HCT116 (cell line): ENCODE measurements at regions not wholly inside any gene's neighbourhood (a gene's known extent, or its start where the extent isn't known, plus 50 kb on each side); places are given as distances from the start of the nearest gene placed in this dataset.
"Not testable (repeated sequence)": the region's sequence is repeated elsewhere in the genome, so short reads cannot be mapped to it uniquely, and the experiment has no call there.

Experiments used
- ATAC-seq: fragments of 200-7000 bp; cut with Tn5 transposase; 2 replicates; pipeline ENCODE4 v1.9.1; 2020; ENCODE audit warnings: mild to moderate bottlenecking, moderate library complexity
- BruUV-seq: library from RNA; stranded (reverse); fragments of 400-500 nt; replicated peaks from 2 replicates; lab custom pipeline; 2021; lab: Mats Ljungman, UMichigan
- CTCF ChIA-PET: fragments of 300-600 bp; sonication (Branson Sonifier 250); formaldehyde crosslinking; loops from one replicate; lab custom pipeline; 2021; ENCODE audit warnings: antibody characterized with exemption; lab: Charles Lee
- POLR2A ChIA-PET: fragments of 300-600, 350-600 bp; sonication (Branson Sonifier 250); formaldehyde crosslinking; loops from one replicate; lab custom pipeline; 2021; ENCODE audit warnings: antibody characterized with exemption; lab: Charles Lee
- RAD21 ChIA-PET, 2 experiments: fragments of 300-600 bp; sonication (Branson Sonifier 250); formaldehyde crosslinking; loops; one replicate each; lab custom pipeline; 2023; ENCODE audit warnings: low total read pairs in 2 of 2; ENCODE audit not compliant: uncharacterized antibody in 2 of 2, unreplicated experiment in 2 of 2, low non-redundant PET in 1 of 2; lab: Charles Lee
- DNase-seq: peaks from one replicate; pipeline ENCODE4 v3.0.0-alpha.2; 2010; ENCODE audit warnings: low read depth, low spot score
- H2AFZ ChIP-seq: fragments of 200-600 bp; shearing (Covaris generic), sonication (generic); 2 replicates; pipeline ENCODE4 v1.6.1; 2017; ENCODE audit warnings: low read depth, mixed run types, mixed read lengths, antibody characterized with exemption, low read length; ENCODE audit not compliant: poor library complexity, severe bottlenecking
- H3K27ac ChIP-seq: 2 replicates; pipeline ENCODE4 v1.5.1; 2012; ENCODE audit warnings: low read depth, low read length
- H3K27me3 ChIP-seq: fragments of 200-600 bp; sonication (generic); 2 replicates; pipeline ENCODE4 v1.6.1; 2016; ENCODE audit warnings: mixed run types, low read length, mixed read lengths; ENCODE audit not compliant: insufficient read depth
- H3K36me3 ChIP-seq, 2 experiments: fragments of 200-500 bp in 1 of 2; fragments of 200-600 bp in 1 of 2; sonication (Bioruptor generic) in 1 of 2; sonication (generic) in 1 of 2; 2 replicates each; pipeline versions ENCODE4 v1.5.1 to v1.6.1; 2014 to 2016; ENCODE audit warnings: low read length in 2 of 2, inconsistent platforms in 1 of 2, mixed read lengths in 1 of 2, mixed run types in 1 of 2; ENCODE audit not compliant: insufficient read depth in 2 of 2, control insufficient read depth in 1 of 2
- H3K4me1 ChIP-seq, 2 experiments: fragments of 200-600 bp in 1 of 2; sonication (generic) in 1 of 2; 2 replicates each; pipeline versions ENCODE4 v1.5.1 to v1.6.1; 2012 to 2017; ENCODE audit warnings: low read length in 2 of 2, inconsistent platforms in 1 of 2, mild to moderate bottlenecking in 1 of 2, mixed read lengths in 1 of 2, mixed run types in 1 of 2, moderate library complexity in 1 of 2; ENCODE audit not compliant: insufficient read depth in 2 of 2, control insufficient read depth in 1 of 2
- H3K4me2 ChIP-seq: fragments of 200-600 bp; sonication (generic); 2 replicates; pipeline ENCODE4 v1.6.1; 2017; ENCODE audit warnings: mixed run types, low read length, mixed read lengths
- H3K4me3 ChIP-seq, 2 experiments: fragments of 200-600 bp in 1 of 2; sonication (generic) in 1 of 2; replicated peaks in 1 of 2; 2 replicates each; pipeline ENCODE4 v1.5.1; 2011 to 2016; ENCODE audit warnings: low read length in 2 of 2, control low read depth in 1 of 2, low read depth in 1 of 2, mild to moderate bottlenecking in 1 of 2, mixed read lengths in 1 of 2, mixed run types in 1 of 2
- H3K79me2 ChIP-seq: fragments of 200-600 bp; sonication (generic); 2 replicates; pipeline ENCODE4 v1.6.1; 2017; ENCODE audit warnings: mild to moderate bottlenecking, mixed run types, low read length, moderate library complexity, mixed read lengths; ENCODE audit not compliant: insufficient read depth
- H3K9ac ChIP-seq: fragments of 200-600 bp; sonication (generic); 2 replicates; pipeline ENCODE4 v1.6.1; 2016; ENCODE audit warnings: low read length, mixed read lengths
- H3K9me2 ChIP-seq: fragments of 200-600 bp; sonication (generic), shearing (Covaris generic); 2 replicates; pipeline ENCODE4 v1.6.1; 2017; ENCODE audit warnings: mixed run types, mild to moderate bottlenecking, moderate library complexity; ENCODE audit not compliant: insufficient read depth
- H3K9me3 ChIP-seq, 2 experiments: fragments of 200-500 bp in 1 of 2; fragments of 200-600 bp in 1 of 2; sonication (Bioruptor generic) in 1 of 2; sonication (generic) in 1 of 2; 2 replicates each; pipeline ENCODE4 v1.6.1; 2014 to 2017; ENCODE audit warnings: low read length in 2 of 2, mixed read lengths in 2 of 2, inconsistent platforms in 1 of 2, low read depth in 1 of 2, mild to moderate bottlenecking in 1 of 2, mixed run types in 1 of 2, moderate library complexity in 1 of 2; ENCODE audit not compliant: control insufficient read depth in 1 of 2, insufficient read depth in 1 of 2
- H4K20me1 ChIP-seq: fragments of 200-600 bp; sonication (generic), shearing (Covaris generic); 2 replicates; pipeline ENCODE4 v1.6.1; 2017; ENCODE audit warnings: mixed run types, mild to moderate bottlenecking, moderate library complexity; ENCODE audit not compliant: insufficient read depth
- CBX3 ChIP-seq: IDR thresholded peaks from 2 replicates; pipeline ENCODE4 v1.6.1; 2012; ENCODE audit warnings: low read depth
- MAX ChIP-seq: IDR thresholded peaks from 2 replicates; pipeline ENCODE4 v1.6.1; 2012
- REST ChIP-seq: IDR thresholded peaks from 2 replicates; pipeline ENCODE4 v1.6.1; 2012; ENCODE audit warnings: low read depth
- SIN3A ChIP-seq: IDR thresholded peaks from 2 replicates; pipeline ENCODE4 v1.6.1; 2012; ENCODE audit warnings: low read depth
- ZNF274 ChIP-seq: fragments of 200-500 bp; sonication (Bioruptor generic); IDR thresholded peaks from 2 replicates; pipeline ENCODE4 v1.6.1; 2014; ENCODE audit warnings: mild to moderate bottlenecking, low read depth, low read length, inconsistent platforms
- intact Hi-C: fragments of 100-400 bp; cut with micrococcal nuclease; formaldehyde crosslinking; loops from 2 replicates; pipeline ENCODE4 v1.10.0; 2022

DNA sequence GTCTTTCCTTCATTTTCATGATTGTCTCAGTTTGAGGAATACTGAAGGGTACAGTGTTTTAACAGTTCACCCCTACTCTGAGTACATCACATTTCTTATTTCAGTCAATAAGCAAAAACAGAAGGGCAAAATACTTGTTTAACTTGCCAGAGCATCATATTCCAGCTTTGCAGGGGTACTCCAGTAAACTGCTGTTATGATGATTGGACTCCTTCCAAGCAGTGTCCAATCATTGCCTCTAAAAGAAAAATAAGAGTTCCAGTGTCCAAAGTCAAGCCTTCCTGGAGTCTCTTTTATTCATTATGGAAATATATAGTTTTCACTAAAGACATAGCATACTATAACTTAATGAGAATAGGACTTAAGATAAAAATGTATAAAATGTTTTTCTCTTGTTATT lies 105.1 kb downstream of the FANCF start:
- ChIA-PET POLR2A (no interaction called here), RAD21 (no interaction called here), CTCF (no interaction called here)
- Histone ChIP-seq H4K20me1 (no peaks in the 10 kb centered on the region), H3K27me3 (no peaks in the 10 kb centered on the region), H2AFZ (no peak overlapping the region), H3K79me2 (no peaks in the 10 kb centered on the region), H3K9me3 (no peaks in the 10 kb centered on the region), H3K4me3 (no peak overlapping the region), H3K9ac (no peak overlapping the region), H3K4me2 (no peak overlapping the region), H3K4me1 (no peaks in the 10 kb centered on the region), H3K36me3 (no peaks in the 10 kb centered on the region), H3K27ac (no peak overlapping the region), H3K9me2 (no peaks in the 10 kb centered on the region)
- intact Hi-C loops, result loop anchor here (10.0 kb wide), 1 partner anchor 56 kb away; no protein-coding TSS in a partner anchor
- TF ChIP-seq MAX (no peak), REST (no peak), ZNF274 (no peak), SIN3A (no peak), CBX3 (no peak)
- no TSS peak for BruUV-seq
- no peak for DNase-seq
- ATAC-seq, result no peak

GRCh38 chr11:22518344-22518743 lies 107.3 kb downstream of the FANCF start:
- CTCF ChIA-PET, RAD21 ChIA-PET, H3K9me2 ChIP-seq: not testable (repeated sequence)

More at GRCh38 chr11:22518344-22518743, 107.3 kb downstream of the FANCF start:
- H3K79me2 ChIP-seq, H2AFZ ChIP-seq, H3K27ac ChIP-seq, H3K4me2 ChIP-seq, H3K36me3 ChIP-seq, POLR2A ChIA-PET, H4K20me1 ChIP-seq, H3K9me3 ChIP-seq, H3K4me3 ChIP-seq, ATAC-seq, H3K9ac ChIP-seq, H3K27me3 ChIP-seq, BruUV-seq, DNase-seq, H3K4me1 ChIP-seq, intact Hi-C loops: not testable (repeated sequence)
